OCI-LY1 (cell line): ENCODE measurements at regions not wholly inside any gene's neighbourhood (a gene's known extent, or its start where the extent isn't known, plus 50 kb on each side); places are given as distances from the start of the nearest gene placed in this dataset.

Source experiments
- H2AFZ ChIP-seq: fragments of 200-600 bp; sonication (generic), shearing (Covaris generic); 2 replicates; pipeline ENCODE4 v1.6.0; 2014; ENCODE audit warnings: antibody characterized with exemption, mild to moderate bottlenecking, low read length
- H3F3A ChIP-seq: fragments of 200-600 bp; sonication (generic), shearing (Covaris generic); 2 replicates; pipeline ENCODE4 v1.6.0; 2014; ENCODE audit warnings: mild to moderate bottlenecking, antibody characterized with exemption, low read length, moderate library complexity; ENCODE audit not compliant: insufficient read depth
- H3K27ac ChIP-seq: fragments of 200-600 bp; sonication (generic); 2 replicates; pipeline ENCODE4 v1.5.1; 2014; ENCODE audit warnings: low read length, mixed run types, mild to moderate bottlenecking, low read depth; ENCODE audit not compliant: poor library complexity, severe bottlenecking
- H3K27me3 ChIP-seq: fragments of 200-600 bp; sonication (generic); 2 replicates; pipeline ENCODE4 v1.6.0; 2014; ENCODE audit warnings: antibody characterized with exemption, mild to moderate bottlenecking, low read length, moderate library complexity; ENCODE audit not compliant: insufficient read depth
- H3K36me3 ChIP-seq: fragments of 200-600 bp; sonication (generic); 2 replicates; pipeline ENCODE4 v1.6.1; 2014; ENCODE audit warnings: mild to moderate bottlenecking, antibody characterized with exemption, low read length, moderate library complexity, mixed read lengths; ENCODE audit not compliant: insufficient read depth
- H3K4me1 ChIP-seq: fragments of 200-600 bp; sonication (generic); 2 replicates; pipeline ENCODE4 v1.5.1; 2014; ENCODE audit warnings: mild to moderate bottlenecking, low read length, moderate library complexity; ENCODE audit not compliant: insufficient read depth, severe bottlenecking
- H3K4me2 ChIP-seq: fragments of 200-600 bp; sonication (generic), shearing (Covaris generic); 2 replicates; pipeline ENCODE4 v1.6.1; 2014; ENCODE audit warnings: low read length
- H3K4me3 ChIP-seq: fragments of 200-600 bp; sonication (generic); 2 replicates; pipeline ENCODE4 v1.5.1; 2014; ENCODE audit warnings: low read length, low read depth, mild to moderate bottlenecking, mixed read lengths; ENCODE audit not compliant: poor library complexity, severe bottlenecking
- H3K79me2 ChIP-seq: fragments of 200-600 bp; shearing (Covaris generic); 2 replicates; pipeline ENCODE4 v1.6.1; 2016; ENCODE audit warnings: mixed run types, low read length, mixed read lengths; ENCODE audit not compliant: insufficient read depth
- H3K9ac ChIP-seq: fragments of 200-600 bp; sonication (generic), shearing (Covaris generic); 2 replicates; pipeline ENCODE4 v1.6.1; 2014; ENCODE audit warnings: mild to moderate bottlenecking, low read length, mixed read lengths
- H3K9me2 ChIP-seq: fragments of 200-600 bp; sonication (generic), shearing (Covaris generic); 2 replicates; pipeline ENCODE4 v1.6.1; 2014; ENCODE audit warnings: low read depth, mild to moderate bottlenecking, low read length, mixed read lengths
- H3K9me3 ChIP-seq: fragments of 200-600 bp; shearing (Covaris generic); 2 replicates; pipeline ENCODE4 v1.6.1; 2014; ENCODE audit warnings: low read length, mixed read lengths
- H4K20me1 ChIP-seq: fragments of 200-600 bp; sonication (generic), shearing (Covaris generic); 2 replicates; pipeline ENCODE4 v1.6.0; 2016; ENCODE audit warnings: mild to moderate bottlenecking, low read length; ENCODE audit not compliant: insufficient read depth
- CTCF ChIP-seq: fragments of 200-600 bp; sonication (generic), shearing (Covaris generic); IDR thresholded peaks from 2 replicates; pipeline ENCODE4 v1.5.1; 2017; ENCODE audit warnings: mild to moderate bottlenecking, antibody characterized with exemption, low read length, moderate library complexity, mixed read lengths
- EZH2 ChIP-seq: fragments of 200-600 bp; sonication (generic), shearing (Covaris generic); IDR thresholded peaks from 2 replicates; pipeline ENCODE4 v1.8.0; 2017; ENCODE audit warnings: borderline replicate concordance, mixed run types, mild to moderate bottlenecking, antibody characterized with exemption, low read length, moderate library complexity, mixed read lengths

GRCh38 chr1:5667513-5668325 lies 324.5 kb downstream of the NPHP4 start:
- Histone ChIP-seq H3K36me3 (no peaks in the 10 kb centered on the region), H3K27me3 (no peaks in the 10 kb centered on the region), H4K20me1 (no peaks in the 10 kb centered on the region), H3K27ac (no peak overlapping the region), H3K4me2 (no peak overlapping the region), H2AFZ (no peak overlapping the region), H3K9me3 (no peaks in the 10 kb centered on the region), H3K9me2 (no peaks in the 10 kb centered on the region), H3K4me3 (no peak overlapping the region), H3K79me2 (no peaks in the 10 kb centered on the region), H3F3A (no peaks in the 10 kb centered on the region), H3K4me1 (no peaks in the 10 kb centered on the region), H3K9ac (no peak overlapping the region)
- no peak for TF ChIP-seq CTCF
- no peak for TF ChIP-seq EZH2

GRCh38 chr1:5664906-5665875 lies 327.0 kb downstream of the NPHP4 start:
- H3K9me3 ChIP-seq, result no peaks in the 10 kb centered on the region
- no peaks in the 10 kb centered on the region for H3K4me1 ChIP-seq
- no peak overlapping the region for H3K9ac ChIP-seq
- no peaks in the 10 kb centered on the region for H3K79me2 ChIP-seq
- H3F3A ChIP-seq, result no peaks in the 10 kb centered on the region
- no peaks in the 10 kb centered on the region for H3K27me3 ChIP-seq
- H4K20me1 ChIP-seq, result no peaks in the 10 kb centered on the region
- H3K27ac ChIP-seq, result no peak overlapping the region
- no peak overlapping the region for H2AFZ ChIP-seq
- no peaks in the 10 kb centered on the region for H3K36me3 ChIP-seq
- no peaks in the 10 kb centered on the region for H3K9me2 ChIP-seq
- H3K4me3 ChIP-seq, result no peak overlapping the region
- no peak for TF ChIP-seq CTCF
- no peak for TF ChIP-seq EZH2
- no peak overlapping the region for H3K4me2 ChIP-seq

GRCh38 chr1:5664081-5664768 lies 328.0 kb downstream of the NPHP4 start:
- Histone ChIP-seq H3K79me2 (no peaks in the 10 kb centered on the region), H4K20me1 (no peaks in the 10 kb centered on the region), H3K9me3 (no peaks in the 10 kb centered on the region), H3K36me3 (no peaks in the 10 kb centered on the region), H3K4me2 (no peak overlapping the region), H2AFZ (no peak overlapping the region), H3K4me3 (no peak overlapping the region), H3F3A (no peaks in the 10 kb centered on the region), H3K27ac (no peak overlapping the region), H3K9ac (no peak overlapping the region), H3K27me3 (no peaks in the 10 kb centered on the region), H3K4me1 (no peaks in the 10 kb centered on the region), H3K9me2 (no peaks in the 10 kb centered on the region)
- no peak for TF ChIP-seq CTCF
- no peak for TF ChIP-seq EZH2
